Activated CD8-positive, alpha-beta memory T cell treated with anti-CD3 and anti-CD28 coated beads, Interleukin-2, amount 50 U/mL, for 48 hours (primary cell): ENCODE measurements at regions not wholly inside any gene's neighbourhood (a gene's known extent, or its start where the extent isn't known, plus 50 kb on each side); places are given as distances from the start of the nearest gene placed in this dataset.
A peak's percentile ranks its signal among the peaks of the same experiment; 100 is the strongest.

Experiments
- DNase-seq: peaks from one replicate; pipeline ENCODE4 v3.0.0-alpha.2; 2020

DNA sequence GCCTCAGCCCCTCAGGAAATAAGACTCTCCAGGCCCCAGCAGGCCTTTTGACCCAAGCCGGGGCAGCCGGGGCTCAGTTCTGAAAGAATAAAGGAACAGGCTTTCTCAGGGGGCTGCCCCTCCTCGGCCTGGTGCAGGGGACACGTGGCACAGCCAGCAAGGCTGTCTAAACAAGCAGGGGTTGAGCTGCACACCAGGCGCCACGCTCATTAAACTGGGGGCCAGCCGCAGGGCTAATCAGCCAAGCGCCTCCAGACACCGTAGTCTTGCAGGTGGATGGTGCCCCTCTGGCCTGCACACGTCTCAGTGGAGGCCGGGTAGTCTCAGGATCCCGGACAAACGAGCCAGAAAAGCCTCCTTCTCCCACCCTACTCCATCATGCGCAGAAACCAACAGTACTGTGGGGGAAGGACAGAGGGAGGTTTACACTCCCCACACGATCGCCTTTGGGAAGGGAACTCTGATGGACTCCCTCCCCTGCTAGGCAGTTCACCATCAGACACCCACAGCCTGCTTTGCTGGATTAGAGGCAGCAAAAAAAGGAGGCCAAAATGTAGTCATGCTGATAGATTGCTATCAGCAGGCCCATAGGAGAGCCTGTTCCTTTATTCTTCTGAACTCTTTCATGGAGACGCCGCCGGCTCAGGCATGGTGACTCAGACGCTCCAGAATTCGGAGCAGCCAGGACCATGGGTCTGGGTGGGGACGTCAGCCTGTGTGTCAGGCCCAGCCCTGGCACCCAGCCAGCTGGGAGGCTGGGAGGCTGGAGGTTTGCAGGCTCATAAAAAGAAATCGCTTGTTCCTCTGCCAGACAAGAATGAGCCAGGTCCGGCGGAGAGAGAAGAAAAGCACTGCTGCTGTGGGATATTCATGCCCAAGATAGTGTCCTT is 342.4 kb downstream of the BCOR start:
- DNase-seq, result no peak

DNA sequence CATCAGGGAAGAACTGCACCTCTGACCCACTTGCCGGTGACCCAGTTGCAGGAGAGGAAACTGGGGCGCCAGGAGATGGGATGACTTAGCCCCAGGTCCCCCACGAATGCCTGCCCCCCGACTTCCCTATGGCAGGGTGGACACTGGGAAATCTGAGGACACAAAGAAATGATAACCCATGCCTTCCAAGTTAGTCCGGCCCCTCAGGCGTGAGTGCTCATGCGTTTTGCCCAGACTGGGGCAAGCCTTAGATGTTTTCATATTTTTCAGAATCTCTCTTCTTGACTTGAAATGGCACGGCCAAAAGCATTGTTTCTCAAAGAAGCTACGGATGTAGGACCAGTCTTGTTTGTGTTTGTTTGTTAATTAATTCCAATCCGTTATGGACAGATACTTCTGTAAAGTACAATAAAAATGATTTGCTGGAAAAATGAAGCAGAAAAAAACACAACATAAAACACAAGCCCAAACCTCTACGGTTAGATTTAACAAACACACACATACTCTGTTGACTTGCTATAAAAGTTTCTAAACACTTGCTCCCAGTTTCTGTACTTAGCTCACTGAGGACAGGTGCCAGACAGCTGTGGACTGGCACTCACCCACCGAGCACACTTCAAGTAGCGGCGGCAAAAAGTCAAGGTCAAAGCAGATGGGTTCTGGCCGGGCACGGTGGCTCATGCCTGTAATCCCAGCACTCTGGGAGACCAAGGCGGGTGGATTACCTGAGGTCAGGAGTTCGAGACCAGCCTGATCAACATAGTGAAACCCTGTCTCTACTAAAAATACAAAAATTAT is 341.5 kb downstream of the BCOR start:
- no peak for DNase-seq

DNA sequence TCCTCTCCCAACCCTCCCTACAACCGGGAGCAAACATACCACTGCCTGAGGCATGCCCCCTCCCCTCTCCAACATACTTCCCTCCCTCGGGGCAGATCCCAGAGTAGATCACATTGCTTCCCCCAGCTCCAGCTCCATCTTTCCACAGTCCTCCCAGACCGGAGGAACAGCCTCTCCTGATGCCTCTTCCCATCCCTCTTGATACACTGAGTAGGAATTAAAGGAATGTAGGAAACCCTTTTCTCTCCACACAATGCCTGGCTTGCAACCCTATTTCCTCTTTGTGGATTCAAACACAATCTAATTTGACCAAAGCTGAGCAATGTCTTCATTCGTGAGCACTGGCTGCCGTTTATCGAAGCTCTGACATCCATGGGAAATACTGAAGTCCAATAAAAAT is 339.8 kb downstream of the BCOR start:
- DNase-seq, result no peak

DNA sequence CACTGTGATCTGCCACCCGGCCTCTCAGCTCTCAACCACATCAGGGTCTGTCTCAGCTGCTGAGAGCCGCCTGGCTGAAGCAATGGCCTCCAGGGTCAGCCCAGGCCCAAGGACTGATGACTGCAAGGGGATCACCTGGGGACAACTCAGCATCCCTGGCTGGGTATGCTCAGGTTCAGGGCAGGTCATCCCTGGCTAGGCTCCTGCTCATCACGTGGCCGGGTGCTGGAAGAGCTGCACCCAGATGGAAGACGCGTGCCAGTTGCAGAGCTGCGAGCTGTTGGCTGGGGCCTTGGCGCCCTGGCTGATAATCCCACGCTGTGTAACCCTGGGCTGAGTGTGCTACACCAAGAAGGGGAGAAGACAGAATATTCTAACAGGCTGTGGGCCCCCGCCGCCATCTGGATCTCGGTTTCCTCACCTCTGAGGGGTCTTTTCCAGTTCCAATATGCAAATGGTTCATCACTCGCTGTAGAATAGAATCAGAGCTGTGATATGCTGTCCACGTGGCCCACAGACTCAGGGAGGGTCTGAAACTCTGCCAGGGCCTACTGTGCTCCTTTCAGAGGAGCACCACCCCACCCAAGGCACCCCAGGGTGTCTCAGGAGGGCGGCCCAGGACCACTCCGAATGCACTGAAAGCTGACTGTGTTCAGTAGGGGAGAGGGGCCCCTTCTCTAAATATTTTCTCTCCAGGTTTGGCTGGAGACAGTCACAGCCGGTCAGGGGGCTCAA is 338.8 kb downstream of the BCOR start:
- DNase-seq, result no peak

DNA sequence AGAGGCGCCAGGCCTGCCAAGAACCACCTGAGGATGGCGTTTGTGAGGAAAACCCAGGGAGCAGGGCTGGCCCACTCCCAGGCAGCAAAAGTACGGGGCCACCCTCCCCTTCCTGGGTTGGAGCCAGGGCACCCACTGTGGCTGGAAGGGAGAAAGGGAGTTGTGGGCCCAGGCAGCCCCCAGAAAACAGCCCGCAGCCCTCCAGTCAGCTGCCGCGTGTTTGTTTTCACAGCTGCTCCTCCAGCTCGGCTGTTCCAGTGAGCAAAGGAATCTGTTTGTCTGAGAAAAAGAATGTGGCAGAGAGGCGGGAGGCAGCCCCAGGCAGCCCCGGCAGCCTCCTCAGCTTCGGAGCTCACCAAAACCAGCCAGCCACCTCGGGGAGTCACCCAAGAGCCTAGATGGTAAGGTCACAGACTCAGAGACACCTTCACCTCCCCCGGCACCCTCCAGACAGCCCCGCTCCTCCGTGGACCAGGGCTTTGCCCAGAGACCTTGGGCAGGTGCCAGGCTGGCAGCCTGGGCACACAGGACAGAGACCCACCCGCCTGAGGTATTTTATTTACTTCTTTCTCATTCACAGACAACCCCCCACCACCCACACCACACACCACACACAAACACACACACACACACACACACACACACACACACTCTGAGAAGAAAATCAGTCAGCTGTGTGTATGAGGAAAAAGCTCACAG is 338.1 kb downstream of the BCOR start:
- DNase-seq, result no peak

DNA sequence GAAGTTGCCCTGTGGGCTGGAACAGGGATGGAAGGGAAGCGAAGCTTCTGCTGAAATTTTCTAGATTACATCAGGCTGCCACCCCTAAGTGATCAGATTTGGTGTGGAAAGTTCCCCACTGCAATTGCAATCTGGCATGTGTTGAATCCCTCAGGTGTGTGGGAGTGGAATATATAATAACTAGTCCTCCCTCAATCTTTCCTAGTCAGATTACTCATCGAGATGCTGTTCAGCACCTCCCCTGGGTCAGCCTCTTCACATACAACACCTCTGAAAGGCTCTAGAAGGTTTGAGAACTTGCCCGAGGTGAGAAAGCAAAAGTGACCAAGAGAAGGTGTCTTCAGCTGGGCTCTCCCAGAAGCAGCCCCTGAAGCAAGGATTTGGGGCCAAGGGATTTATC is 336.8 kb downstream of the BCOR start:
- DNase-seq, result no peak

DNA sequence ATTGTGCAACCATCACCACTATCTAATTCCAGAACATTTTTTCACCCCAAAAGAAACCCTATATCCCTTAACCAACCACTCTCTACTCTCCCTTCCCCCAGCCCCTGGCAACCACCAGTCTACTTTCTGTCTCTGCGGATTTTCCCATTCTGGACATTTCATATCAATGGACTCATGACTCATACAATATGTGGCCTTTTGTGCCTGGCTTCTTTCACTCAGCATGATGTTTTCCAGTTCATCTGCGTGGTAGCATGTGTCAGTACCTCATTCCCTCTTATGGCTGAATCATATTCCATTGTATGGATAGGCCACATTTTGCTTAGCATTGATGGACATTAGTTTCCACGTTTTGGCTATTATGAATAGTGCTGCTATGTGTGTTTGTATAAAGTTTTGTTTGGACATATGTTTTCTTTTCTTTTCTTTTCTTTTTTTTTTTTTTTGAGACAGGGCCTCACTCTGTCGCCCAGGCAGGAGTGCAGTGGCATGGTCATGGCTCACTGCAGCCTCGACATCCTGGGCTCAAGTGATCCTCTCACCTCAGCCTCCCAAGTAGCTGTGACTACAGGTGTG is 335.4 kb downstream of the BCOR start:
- DNase-seq, result no peak

DNA sequence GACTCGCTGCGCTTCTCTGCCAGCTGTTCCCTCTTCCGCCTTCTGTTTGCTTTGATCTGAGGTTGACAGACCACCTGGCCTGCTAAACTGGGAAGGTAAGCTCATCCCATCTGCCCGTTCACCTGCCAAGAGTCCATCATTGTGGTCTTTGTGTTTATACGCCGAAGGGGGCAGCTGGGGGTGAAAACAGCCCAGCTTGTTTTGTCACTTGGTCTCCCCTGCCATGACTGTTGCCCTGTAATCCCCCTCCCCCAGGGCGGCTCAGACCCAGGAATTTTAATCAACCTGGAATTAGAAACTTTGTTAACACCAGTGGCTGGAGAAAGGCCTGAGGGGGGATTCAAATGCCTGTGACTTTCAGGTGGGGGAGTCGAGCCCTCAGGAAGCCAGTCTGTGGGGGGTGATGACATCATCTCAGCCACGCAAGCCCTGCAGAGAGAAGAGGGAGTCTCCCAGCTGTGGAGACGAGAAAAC is 333.3 kb downstream of the BCOR start:
- DNase-seq, result no peak

DNA sequence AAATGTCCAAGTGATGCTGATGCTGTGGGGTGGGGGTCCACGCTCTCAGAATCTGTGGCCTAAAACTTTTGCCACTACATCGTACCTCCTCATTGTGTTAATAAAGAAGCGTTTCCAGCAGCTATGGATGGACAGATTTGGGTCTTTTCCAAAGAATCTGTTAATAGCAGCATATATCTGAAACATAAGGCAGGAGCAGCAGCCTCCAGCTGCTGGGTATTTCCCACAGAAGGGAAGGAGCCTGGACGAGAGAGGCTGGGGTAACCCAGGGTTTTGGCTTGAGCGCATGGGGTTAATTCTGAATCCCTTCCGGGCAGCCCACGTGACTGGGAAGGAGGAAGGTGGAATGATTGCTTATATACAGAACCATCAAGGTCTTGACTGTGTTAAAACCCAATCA is 332.4 kb downstream of the BCOR start:
- no peak for DNase-seq

DNA sequence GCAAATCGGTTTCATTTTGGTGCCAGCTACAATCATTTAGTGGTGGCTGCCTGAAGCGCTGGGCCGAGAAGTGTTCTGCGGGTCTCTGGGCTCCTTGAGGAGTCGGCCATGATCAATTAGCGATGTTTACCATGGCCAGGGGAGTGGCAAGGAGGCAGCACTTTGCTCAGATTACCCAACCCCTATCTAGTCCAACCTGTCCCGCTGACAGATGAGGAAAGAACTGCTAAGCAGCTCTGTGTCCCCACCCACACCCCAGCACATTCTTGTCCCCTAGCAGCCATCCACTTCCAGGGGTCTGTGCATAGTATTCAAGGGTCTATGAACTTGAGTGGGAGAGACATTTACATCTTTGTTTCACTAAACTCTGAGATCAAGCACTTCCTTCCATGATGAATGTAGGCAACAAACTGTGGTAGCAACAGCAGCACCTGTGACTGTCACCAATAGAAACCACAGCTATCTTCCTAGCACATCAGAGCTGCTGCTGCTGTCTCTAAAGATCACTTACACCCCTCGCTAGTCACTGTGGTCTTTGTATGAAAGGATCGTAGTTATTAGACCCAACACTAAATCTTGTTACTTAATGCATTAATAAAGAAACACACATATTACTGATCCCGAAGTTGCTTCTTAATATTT is 331.6 kb downstream of the BCOR start:
- no peak for DNase-seq

DNA sequence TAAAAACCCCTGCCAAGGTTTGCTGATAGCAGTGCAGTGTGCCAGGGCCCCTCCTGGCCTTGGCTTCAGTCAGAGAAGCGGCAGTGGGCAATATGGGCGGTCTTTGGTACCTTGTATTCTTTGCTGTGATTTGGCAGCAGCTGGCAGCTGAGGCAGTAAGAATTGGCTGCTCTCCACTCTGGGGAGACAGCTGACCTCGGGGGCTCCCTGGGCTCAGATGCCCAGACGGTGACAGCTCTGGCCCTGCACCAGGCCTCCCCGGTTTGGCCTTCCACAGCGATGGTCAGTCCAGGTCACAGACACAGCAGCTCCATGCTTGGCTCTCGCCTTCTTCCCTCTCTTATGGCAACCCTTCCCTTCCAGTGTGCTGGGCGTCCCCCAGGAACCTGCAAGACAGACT is 330.9 kb downstream of the BCOR start:
- no peak for DNase-seq

DNA sequence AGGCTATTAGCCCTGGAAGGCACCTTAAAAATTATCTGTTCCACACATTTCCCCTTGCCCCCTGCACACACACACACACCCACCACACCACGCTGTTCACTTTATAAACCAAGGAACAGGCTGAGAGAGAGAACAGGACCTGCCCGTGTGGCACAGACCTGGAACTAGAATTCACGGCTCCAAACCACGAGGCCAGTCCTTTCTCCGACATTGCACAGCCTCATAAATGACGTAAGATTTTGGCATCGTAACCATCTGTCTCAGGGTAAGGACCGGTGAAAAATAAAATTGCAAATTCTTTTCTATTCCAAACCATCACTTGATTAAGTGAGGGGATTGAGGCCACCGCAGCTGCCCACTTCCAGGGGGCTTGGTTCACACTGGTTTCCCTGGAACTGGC is 330.3 kb downstream of the BCOR start:
- no peak for DNase-seq

DNA sequence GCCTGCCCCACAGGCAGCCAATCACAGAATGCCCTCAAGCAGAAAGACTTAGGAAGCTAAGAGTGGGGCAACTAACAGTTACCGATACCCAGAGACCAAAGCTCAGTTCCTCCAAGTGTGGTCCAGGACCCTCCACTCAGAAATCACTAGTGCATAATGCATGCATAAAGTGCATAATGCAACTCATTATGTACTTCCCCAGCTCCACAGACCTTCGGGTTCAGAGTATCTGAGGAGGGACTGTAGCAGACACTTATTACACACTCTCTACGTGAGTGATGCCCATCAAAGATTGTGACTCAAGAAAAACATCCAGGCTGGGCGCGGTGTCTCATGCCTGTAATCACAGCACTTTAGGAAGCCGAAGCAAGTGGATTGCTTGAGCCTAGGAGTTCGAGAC is 328.0 kb downstream of the BCOR start:
- DNase-seq, result no peak

DNA sequence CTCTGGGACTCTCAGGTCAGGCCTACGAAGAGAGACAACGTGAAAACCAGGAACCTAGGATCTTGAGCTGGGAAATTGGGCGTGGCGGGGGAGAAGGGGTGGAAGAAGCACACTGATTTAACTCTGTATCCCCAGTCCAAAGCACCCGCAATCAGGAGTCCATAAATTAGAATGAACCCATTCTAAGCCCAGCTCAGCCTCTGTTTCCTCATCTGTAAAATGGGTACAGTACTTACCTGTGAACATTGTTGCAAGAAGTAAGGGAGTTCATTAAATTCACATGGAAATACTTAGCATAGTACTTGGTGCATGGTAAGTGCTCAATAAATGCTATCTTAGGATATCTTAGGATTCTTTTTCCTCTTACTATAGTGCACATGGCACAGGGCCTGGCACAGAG is 326.7 kb downstream of the BCOR start:
- no peak for DNase-seq

DNA sequence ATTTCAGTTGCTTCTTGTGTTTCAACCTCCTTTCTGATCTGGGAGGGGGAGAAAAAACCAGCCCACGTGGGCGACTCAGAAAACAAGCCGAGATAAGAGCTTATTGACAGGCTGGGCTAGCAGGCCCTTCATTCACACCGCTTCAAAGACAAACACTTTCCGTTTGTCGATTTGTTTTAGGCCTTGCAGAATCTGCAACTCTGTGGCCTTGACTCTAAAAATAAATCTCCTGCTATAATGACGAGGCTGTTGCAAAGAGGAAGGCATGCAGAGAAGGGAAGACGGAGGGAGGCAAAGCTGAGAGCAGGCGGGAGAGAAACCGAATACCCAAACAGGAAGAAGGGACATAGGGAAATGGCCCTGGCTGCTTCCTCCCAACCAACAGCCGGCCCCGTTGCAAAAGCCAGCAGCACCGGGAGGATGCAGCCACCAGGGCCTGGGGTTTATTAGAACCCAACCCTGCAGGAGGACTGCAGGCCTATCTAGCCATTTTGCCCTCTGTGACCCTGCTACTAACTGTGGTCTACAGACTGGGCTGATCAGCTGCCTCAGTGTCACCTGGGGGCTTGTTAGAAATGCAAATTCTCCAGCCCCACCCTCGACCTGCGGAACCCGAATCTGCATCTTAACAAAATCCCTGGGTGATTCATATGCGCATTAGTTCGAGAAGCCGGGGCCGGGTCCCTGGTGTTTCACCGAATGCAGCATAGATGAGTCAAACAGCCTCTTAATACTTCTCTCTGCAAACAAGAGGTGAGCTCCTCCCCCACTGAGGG is 325.5 kb downstream of the BCOR start:
- peak; percentile 64 for DNase-seq

DNA sequence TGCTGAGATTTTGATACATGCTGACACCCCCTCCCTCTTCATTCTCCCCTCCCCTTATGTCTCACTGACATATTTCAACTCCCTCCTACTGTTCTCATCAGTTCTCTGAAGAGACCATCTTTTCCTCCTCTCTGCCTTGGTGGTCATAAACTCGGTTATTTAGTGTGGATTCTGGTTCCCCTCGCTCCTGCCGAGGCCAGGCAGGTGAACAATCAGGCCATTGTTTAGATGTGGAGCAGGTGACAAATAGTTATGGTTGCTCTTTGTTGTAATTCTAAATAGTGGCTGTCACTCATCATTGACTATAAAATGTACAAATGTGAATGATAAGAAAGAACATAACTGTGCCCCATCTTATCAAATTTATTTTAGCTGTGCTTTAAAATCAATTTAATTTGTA is 324.6 kb downstream of the BCOR start:
- DNase-seq, result no peak

DNA sequence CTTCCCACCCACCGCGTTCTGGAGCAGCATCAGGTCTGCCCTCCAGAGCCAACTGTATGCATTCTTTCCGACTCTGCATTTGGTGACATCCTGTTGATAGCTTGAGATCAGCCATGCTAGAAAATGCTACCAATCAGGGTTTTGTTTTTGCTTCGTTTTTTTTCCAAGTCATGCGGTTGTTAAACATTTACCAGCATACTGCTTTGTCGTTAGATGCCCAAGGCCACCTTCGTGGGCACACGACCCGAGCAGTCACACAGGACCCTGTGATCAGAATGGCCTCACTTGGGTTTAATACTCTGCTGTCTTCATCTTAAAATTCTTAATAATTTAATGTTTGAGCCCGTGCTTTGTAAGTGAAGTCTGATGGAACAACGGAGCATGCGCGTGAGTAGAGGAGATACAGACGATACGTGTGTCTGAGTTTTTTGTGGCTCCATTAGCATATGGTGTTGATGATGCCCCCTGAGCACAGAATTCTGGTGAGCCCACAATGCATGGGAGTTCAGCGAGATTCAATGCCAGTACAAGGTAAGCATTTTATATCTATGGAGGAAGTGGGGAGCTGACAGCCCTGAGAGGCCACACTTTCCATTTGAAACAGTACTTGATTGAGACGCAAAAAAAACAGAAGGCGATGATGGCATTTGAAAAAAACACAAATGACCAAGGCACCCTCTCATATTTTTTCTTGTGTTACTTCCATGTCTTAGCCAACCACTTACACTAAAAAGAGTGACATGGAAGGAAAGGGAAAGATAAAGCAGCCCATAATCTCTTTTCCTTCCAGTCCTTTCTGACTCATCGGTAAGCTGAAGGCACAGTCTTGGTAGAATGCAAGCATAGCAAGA is 323.6 kb downstream of the BCOR start:
- no peak for DNase-seq

DNA sequence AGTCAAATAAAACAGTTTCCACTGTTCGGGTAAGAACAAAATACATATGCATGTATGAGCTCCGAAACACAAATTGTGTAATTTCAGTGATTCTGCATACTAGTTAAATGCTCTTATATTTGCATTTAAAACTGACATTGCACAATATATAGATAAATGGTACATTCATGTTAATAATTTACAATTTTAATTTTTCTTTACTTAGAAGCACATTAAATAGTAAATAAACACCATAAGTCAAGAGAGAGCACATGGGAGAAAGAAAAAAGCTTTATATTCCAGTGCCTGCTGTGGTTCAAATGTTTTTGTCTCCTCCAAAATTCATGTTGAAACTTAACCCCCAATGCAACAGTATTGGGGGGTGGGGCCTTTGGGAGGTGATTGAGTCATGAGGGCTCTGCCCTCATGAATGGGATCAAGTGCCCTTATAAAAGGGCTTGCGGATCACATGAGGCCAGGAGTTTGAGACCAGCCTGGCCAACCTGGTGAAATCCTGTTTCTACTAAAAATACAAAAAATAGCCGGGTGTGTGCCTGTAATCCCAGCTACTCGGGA is 322.9 kb downstream of the BCOR start:
- no peak for DNase-seq

DNA sequence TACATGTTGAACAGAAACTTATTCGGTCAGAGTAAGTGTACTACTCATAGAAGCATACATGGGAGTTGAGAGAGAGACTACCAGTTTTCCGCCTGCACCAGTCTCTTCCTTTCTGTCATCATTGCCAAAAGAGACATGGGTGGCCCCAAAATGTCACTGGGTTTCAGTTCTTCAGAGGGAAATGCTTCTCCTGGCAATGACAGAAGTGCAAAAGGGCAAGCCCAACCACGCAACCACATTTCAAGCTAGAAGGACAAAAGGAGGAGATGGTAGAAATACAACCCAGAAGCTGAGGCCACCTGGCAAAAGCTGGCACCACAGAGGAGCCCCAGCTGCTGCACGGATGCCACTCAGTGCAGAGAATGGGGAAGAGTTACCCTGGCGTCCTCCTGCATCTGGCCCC is 320.1 kb downstream of the BCOR start:
- DNase-seq, result no peak
